K562 (cell line): ENCODE measurements at regions not wholly inside any gene's neighbourhood (a gene's known extent, or its start where the extent isn't known, plus 50 kb on each side); places are given as distances from the start of the nearest gene placed in this dataset.

ENCODE experiments used
- ATAC-seq: fragments of 200-7000 bp; cut with Tn5 transposase; 3 replicates; pipeline ENCODE4 v1.9.1; 2020; ENCODE audit warnings: moderate library complexity
- BruUV-seq: library from RNA; stranded (reverse); fragments of 400-500 nt; replicated peaks from 2 replicates; lab custom pipeline; 2021; lab: Mats Ljungman, UMichigan
- CTCF ChIA-PET: fragments of 300-600 bp; formaldehyde crosslinking; extraction: SDS; loops from one replicate; lab custom pipeline; 2021; ENCODE audit warnings: low intra/inter-chr PET ratio; lab: Yijun Ruan, JAX
- POLR2A ChIA-PET: fragments of 300-600, 350-650 bp; sonication (Branson Sonifier 250); formaldehyde crosslinking; extraction: SDS; loops from one replicate; lab custom pipeline; 2021; ENCODE audit warnings: antibody characterized with exemption, inconsistent platforms; lab: Yijun Ruan, JAX
- DNase-seq, 4 experiments: peaks; one replicate each; pipeline versions ENCODE4 v3.0.0 to v3.0.0-alpha.2; 2011 to 2018; ENCODE audit warnings: low spot score in 3 of 4, mixed read lengths in 3 of 4; ENCODE audit errors: extremely low read depth in 1 of 4
- FAIRE-seq: peaks from 2 replicates; lab custom pipeline; 2011; peaks lifted over from hg19 to GRCh38; lab: Jason Lieb, UNC
- H2AFZ ChIP-seq: 2 replicates; pipeline ENCODE4 v1.6.0; 2011; ENCODE audit warnings: low read depth, low read length, control low read depth, inconsistent platforms
- H3K27ac ChIP-seq: fragments of 200-600 bp; 3 replicates; pipeline ENCODE4 v1.8.0; 2011; ENCODE audit warnings: low read depth, mild to moderate bottlenecking, control low read depth, inconsistent platforms, low read length, moderate library complexity, mixed read lengths; ENCODE audit errors: extremely low read depth
- H3K27me3 ChIP-seq, 2 experiments: fragments of 300-600 bp in 1 of 2; 2 replicates in 1 of 2; 3 replicates in 1 of 2; pipeline versions ENCODE4 v1.6.0 to v1.8.0; 2011; ENCODE audit warnings: inconsistent platforms in 2 of 2, low read length in 2 of 2, mild to moderate bottlenecking in 1 of 2, mixed read lengths in 1 of 2, moderate library complexity in 1 of 2; ENCODE audit not compliant: control insufficient read depth in 2 of 2, insufficient read depth in 2 of 2
- H3K36me3 ChIP-seq: fragments of 300-600 bp; 3 replicates; pipeline ENCODE4 v1.8.0; 2011; ENCODE audit warnings: mild to moderate bottlenecking, low read length, inconsistent platforms; ENCODE audit not compliant: control insufficient read depth, insufficient read depth
- H3K4me1 ChIP-seq, 2 experiments: fragments of 200-600 bp in 1 of 2; replicated peaks in 1 of 2; 2 replicates in 1 of 2; 3 replicates in 1 of 2; pipeline versions ENCODE4 v1.5.1 to v1.8.0; 2011; ENCODE audit warnings: inconsistent platforms in 2 of 2, low read length in 2 of 2, mild to moderate bottlenecking in 1 of 2, mixed read lengths in 1 of 2, moderate library complexity in 1 of 2; ENCODE audit not compliant: control insufficient read depth in 2 of 2, insufficient read depth in 2 of 2
- H3K4me2 ChIP-seq: 2 replicates; pipeline ENCODE4 v1.6.1; 2011; ENCODE audit warnings: low read length, control low read depth, inconsistent platforms, mixed read lengths; ENCODE audit not compliant: insufficient read depth
- H3K4me3 ChIP-seq: fragments of 200-600 bp; sonication (generic), shearing (Covaris generic); 2 replicates; pipeline ENCODE4 v1.5.1; 2016; ENCODE audit warnings: control low read depth, inconsistent platforms
- H3K79me2 ChIP-seq: fragments of 200-600 bp; 3 replicates; pipeline ENCODE4 v1.8.0; 2011; ENCODE audit warnings: low read length, inconsistent platforms; ENCODE audit not compliant: control insufficient read depth, insufficient read depth
- H3K9ac ChIP-seq, 2 experiments: 2 replicates each; pipeline versions ENCODE4 v1.6.0 to v1.6.1; 2011; ENCODE audit warnings: low read depth in 2 of 2, low read length in 2 of 2, control low read depth in 1 of 2, inconsistent platforms in 1 of 2, mild to moderate bottlenecking in 1 of 2, mixed read lengths in 1 of 2; ENCODE audit not compliant: insufficient read depth in 1 of 2
- H3K9me1 ChIP-seq: one replicate; pipeline ENCODE4 v1.6.0; 2011; ENCODE audit warnings: inconsistent platforms, mild to moderate bottlenecking, low read length, moderate library complexity; ENCODE audit not compliant: control insufficient read depth, insufficient read depth
- H3K9me3 ChIP-seq: replicated peaks from 2 replicates; pipeline ENCODE4 v1.5.1; 2011; ENCODE audit warnings: low read depth, low read length, inconsistent platforms; ENCODE audit not compliant: control insufficient read depth, insufficient read depth
- H4K20me1 ChIP-seq: replicated peaks from 2 replicates; pipeline ENCODE4 v1.6.1; 2011; ENCODE audit warnings: low read length, inconsistent platforms, mixed read lengths; ENCODE audit not compliant: control insufficient read depth, insufficient read depth
- ARHGAP35 ChIP-seq: fragments of 450-650 bp; IDR thresholded peaks from 2 replicates; pipeline ENCODE4 v1.6.1; 2018; ENCODE audit not compliant: partially characterized antibody
- ELF4 ChIP-seq: fragments of 450-650 bp; formaldehyde crosslinking; IDR thresholded peaks from 2 replicates; pipeline ENCODE4 v1.4.0; 2022; ENCODE audit warnings: missing genetic modification characterization
- FOXA1 ChIP-seq: fragments of 450-650 bp; IDR thresholded peaks from 2 replicates; pipeline ENCODE4 v1.6.1; 2016; ENCODE audit warnings: mild to moderate bottlenecking, borderline replicate concordance
- HNRNPUL1 ChIP-seq: fragments of 200-400 bp; formaldehyde crosslinking; IDR thresholded peaks from 2 replicates; pipeline ENCODE4 v1.6.1; 2017; ENCODE audit warnings: low read length
- KDM2B ChIP-seq: fragments of 250-450 bp; sonication (Bioruptor Pico); IDR thresholded peaks from 2 replicates; pipeline ENCODE4 v1.8.0; 2021; ENCODE audit warnings: mild to moderate bottlenecking, moderate library complexity
- RUNX1 ChIP-seq: sonication (generic); IDR thresholded peaks from 2 replicates; pipeline ENCODE4 v1.6.1; 2016; ENCODE audit warnings: antibody characterized with exemption, low read depth
- TOE1 ChIP-seq, 2 experiments: fragments of 450-650 bp in 1 of 2; sonication (generic) in 1 of 2; formaldehyde crosslinking in 1 of 2; IDR thresholded peaks; 2 replicates each; pipeline versions ENCODE4 v1.7.1 to v1.8.0; 2016 to 2022; ENCODE audit warnings: borderline replicate concordance in 2 of 2, mild to moderate bottlenecking in 2 of 2, antibody characterized with exemption in 1 of 2, inconsistent platforms in 1 of 2, low read depth in 1 of 2, missing genetic modification reagents in 1 of 2, moderate library complexity in 1 of 2
- ZBTB49 ChIP-seq: sonication (generic); formaldehyde crosslinking; IDR thresholded peaks from 2 replicates; pipeline ENCODE4 v1.8.0; 2022; ENCODE audit warnings: missing genetic modification reagents, mild to moderate bottlenecking, borderline replicate concordance
- ZNF224 ChIP-seq: sonication (generic); formaldehyde crosslinking; IDR thresholded peaks from 2 replicates; pipeline ENCODE4 v1.8.0; 2022; ENCODE audit warnings: mild to moderate bottlenecking, missing genetic modification reagents
- ZNF324 ChIP-seq: fragments of 250-450 bp; sonication (Bioruptor Pico); IDR thresholded peaks from 2 replicates; pipeline ENCODE4 v1.4.0; 2020; ENCODE audit warnings: mild to moderate bottlenecking
- WGBS: fragments of 100-300 bp; shearing (Covaris generic); methylation state at CpG from one replicate; pipeline ENCODE4 v1.1.6; 2016; ENCODE audit warnings: low coverage, mixed read lengths; ENCODE audit not compliant: insufficient coverage; ENCODE audit errors: missing lambda C conversion rate; 5-methylcytosine and 5-hydroxymethylcytosine counted together
- in situ Hi-C: fragments of 300-500 bp; cut with MboI; formaldehyde crosslinking; loops from 4 replicates; pipeline ENCODE4 v1.15.0; 2018; ENCODE audit warnings: inconsistent platforms, mixed read lengths
- intact Hi-C: fragments of 100-400 bp; cut with micrococcal nuclease; formaldehyde crosslinking; loops from 2 replicates; pipeline ENCODE4 v1.14.2; 2022
- TF ChIP-seq, protein P1 (sequence below): fragments of 150-350 bp; IDR thresholded peaks from 2 replicates; pipeline ENCODE4 v1.6.1; 2014; ENCODE audit warnings: low read depth, mild to moderate bottlenecking, low read length, borderline replicate concordance
- TF ChIP-seq, protein P2 (sequence below): sonication (generic); formaldehyde crosslinking; IDR thresholded peaks from 2 replicates; pipeline ENCODE4 v1.8.0; 2022; ENCODE audit warnings: mild to moderate bottlenecking, missing genetic modification reagents

- H3K4me3 ChIP-seq: no peak overlapping the region
- no peaks in the 10 kb centered on the region for H3K36me3 ChIP-seq
- ChIA-PET POLR2A (no interaction called here), CTCF (no interaction called here)
- intact Hi-C loops: no loop called here
- H3K9me1 ChIP-seq: no peaks in the 10 kb centered on the region
- H3K9ac ChIP-seq: no peak overlapping the region
- DNase-seq (no peak), FAIRE-seq (no peak), ATAC-seq (no peak)
- in situ Hi-C loops: no loop called here
- no peaks in the 10 kb centered on the region for H3K79me2 ChIP-seq
- no peak overlapping the region for H3K27ac ChIP-seq
- H2AFZ ChIP-seq: no peak overlapping the region
- WGBS: 4% methylated on average over 4 of the region's 4 CpGs
- no peaks in the 10 kb centered on the region for H4K20me1 ChIP-seq
- peaks cover 8 to 17% of the 10 kb centered on the region in 2 experiments; a peak in 3 of 5 replicates for H3K27me3 ChIP-seq
- H3K4me1 ChIP-seq: no peaks in the 10 kb centered on the region
- H3K9me3 ChIP-seq: no peaks in the 10 kb centered on the region
- BruUV-seq: no TSS peak
- no peak overlapping the region for H3K4me2 ChIP-seq
- no peak for TF ChIP-seq ZNF224 (CRISPR knock-in tag)
- no peak for TF ChIP-seq KDM2B (CRISPR knock-in tag)
- TF ChIP-seq, protein P1, sequence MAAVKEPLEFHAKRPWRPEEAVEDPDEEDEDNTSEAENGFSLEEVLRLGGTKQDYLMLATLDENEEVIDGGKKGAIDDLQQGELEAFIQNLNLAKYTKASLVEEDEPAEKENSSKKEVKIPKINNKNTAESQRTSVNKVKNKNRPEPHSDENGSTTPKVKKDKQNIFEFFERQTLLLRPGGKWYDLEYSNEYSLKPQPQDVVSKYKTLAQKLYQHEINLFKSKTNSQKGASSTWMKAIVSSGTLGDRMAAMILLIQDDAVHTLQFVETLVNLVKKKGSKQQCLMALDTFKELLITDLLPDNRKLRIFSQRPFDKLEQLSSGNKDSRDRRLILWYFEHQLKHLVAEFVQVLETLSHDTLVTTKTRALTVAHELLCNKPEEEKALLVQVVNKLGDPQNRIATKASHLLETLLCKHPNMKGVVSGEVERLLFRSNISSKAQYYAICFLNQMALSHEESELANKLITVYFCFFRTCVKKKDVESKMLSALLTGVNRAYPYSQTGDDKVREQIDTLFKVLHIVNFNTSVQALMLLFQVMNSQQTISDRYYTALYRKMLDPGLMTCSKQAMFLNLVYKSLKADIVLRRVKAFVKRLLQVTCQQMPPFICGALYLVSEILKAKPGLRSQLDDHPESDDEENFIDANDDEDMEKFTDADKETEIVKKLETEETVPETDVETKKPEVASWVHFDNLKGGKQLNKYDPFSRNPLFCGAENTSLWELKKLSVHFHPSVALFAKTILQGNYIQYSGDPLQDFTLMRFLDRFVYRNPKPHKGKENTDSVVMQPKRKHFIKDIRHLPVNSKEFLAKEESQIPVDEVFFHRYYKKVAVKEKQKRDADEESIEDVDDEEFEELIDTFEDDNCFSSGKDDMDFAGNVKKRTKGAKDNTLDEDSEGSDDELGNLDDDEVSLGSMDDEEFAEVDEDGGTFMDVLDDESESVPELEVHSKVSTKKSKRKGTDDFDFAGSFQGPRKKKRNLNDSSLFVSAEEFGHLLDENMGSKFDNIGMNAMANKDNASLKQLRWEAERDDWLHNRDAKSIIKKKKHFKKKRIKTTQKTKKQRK: no peak
- TF ChIP-seq ZNF324: no peak
- TF ChIP-seq ZBTB49 (CRISPR knock-in tag): no peak
- TF ChIP-seq, protein P2, sequence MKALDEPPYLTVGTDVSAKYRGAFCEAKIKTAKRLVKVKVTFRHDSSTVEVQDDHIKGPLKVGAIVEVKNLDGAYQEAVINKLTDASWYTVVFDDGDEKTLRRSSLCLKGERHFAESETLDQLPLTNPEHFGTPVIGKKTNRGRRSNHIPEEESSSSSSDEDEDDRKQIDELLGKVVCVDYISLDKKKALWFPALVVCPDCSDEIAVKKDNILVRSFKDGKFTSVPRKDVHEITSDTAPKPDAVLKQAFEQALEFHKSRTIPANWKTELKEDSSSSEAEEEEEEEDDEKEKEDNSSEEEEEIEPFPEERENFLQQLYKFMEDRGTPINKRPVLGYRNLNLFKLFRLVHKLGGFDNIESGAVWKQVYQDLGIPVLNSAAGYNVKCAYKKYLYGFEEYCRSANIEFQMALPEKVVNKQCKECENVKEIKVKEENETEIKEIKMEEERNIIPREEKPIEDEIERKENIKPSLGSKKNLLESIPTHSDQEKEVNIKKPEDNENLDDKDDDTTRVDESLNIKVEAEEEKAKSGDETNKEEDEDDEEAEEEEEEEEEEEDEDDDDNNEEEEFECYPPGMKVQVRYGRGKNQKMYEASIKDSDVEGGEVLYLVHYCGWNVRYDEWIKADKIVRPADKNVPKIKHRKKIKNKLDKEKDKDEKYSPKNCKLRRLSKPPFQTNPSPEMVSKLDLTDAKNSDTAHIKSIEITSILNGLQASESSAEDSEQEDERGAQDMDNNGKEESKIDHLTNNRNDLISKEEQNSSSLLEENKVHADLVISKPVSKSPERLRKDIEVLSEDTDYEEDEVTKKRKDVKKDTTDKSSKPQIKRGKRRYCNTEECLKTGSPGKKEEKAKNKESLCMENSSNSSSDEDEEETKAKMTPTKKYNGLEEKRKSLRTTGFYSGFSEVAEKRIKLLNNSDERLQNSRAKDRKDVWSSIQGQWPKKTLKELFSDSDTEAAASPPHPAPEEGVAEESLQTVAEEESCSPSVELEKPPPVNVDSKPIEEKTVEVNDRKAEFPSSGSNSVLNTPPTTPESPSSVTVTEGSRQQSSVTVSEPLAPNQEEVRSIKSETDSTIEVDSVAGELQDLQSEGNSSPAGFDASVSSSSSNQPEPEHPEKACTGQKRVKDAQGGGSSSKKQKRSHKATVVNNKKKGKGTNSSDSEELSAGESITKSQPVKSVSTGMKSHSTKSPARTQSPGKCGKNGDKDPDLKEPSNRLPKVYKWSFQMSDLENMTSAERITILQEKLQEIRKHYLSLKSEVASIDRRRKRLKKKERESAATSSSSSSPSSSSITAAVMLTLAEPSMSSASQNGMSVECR (CRISPR knock-in tag): no peak
- no peak for TF ChIP-seq RUNX1
- no peak for TF ChIP-seq TOE1 (IDR thresholded peaks at IDR 0.05; ENCODE audit: borderline replicate concordance)
- no peak for TF ChIP-seq TOE1 (CRISPR knock-in tag; IDR thresholded peaks at IDR 0.05; ENCODE audit: borderline replicate concordance, low read depth)
- TF ChIP-seq ARHGAP35: no peak
- TF ChIP-seq HNRNPUL1: no peak
- no peak for TF ChIP-seq ELF4
- no peak for TF ChIP-seq FOXA1
Measured at GRCh38 chr5:154562244-154562880, 84.3 kb upstream of the HAND1 start.
